GM18861 (cell line): ENCODE measurements at regions not wholly inside any gene's neighbourhood (a gene's known extent, or its start where the extent isn't known, plus 50 kb on each side); places are given as distances from the start of the nearest gene placed in this dataset.

ENCODE experiments used
- ATAC-seq: cut with Tn5 transposase; IDR thresholded peaks from one replicate; pipeline ENCODE4 v1.9.1; 2021; ENCODE audit not compliant: unreplicated experiment

GRCh38 chrX:33465137-33465536 is 253.8 kb upstream of the DMD start:
- no peak for ATAC-seq

GRCh38 chrX:33457102-33457501 is 245.8 kb upstream of the DMD start:
- ATAC-seq, result no peak

GRCh38 chrX:33447285-33447684 is 235.9 kb upstream of the DMD start:
- no peak for ATAC-seq

GRCh38 chrX:33434256-33435092 is 223.1 kb upstream of the DMD start:
- no peak for ATAC-seq

- ATAC-seq, result no peak
These were observed 205.0 kb upstream of the DMD start for GRCh38 chrX:33416273-33416805.

- no peak for ATAC-seq
These were observed 204.1 kb upstream of the DMD start for GRCh38 chrX:33415459-33415858.

- no peak for ATAC-seq
These were observed 174.2 kb upstream of the DMD start for GRCh38 chrX:33385546-33385945.

- no peak for ATAC-seq
These were observed 168.5 kb upstream of the DMD start for GRCh38 chrX:33379839-33380238.

GRCh38 chrX:33357606-33358005 is 146.3 kb upstream of the DMD start:
- no peak for ATAC-seq

GRCh38 chrX:33339219-33339618 is 127.9 kb upstream of the DMD start:
- ATAC-seq, result no peak

GRCh38 chrX:33336783-33337182 is 125.4 kb upstream of the DMD start:
- ATAC-seq, result peak; percentile 68

GRCh38 chrX:33333271-33333670 is 121.9 kb upstream of the DMD start:
- ATAC-seq, result no peak

- no peak for ATAC-seq
These were observed 119.4 kb upstream of the DMD start for GRCh38 chrX:33330798-33331197.

GRCh38 chrX:33324099-33324498 is 112.8 kb upstream of the DMD start:
- no peak for ATAC-seq

- no peak for ATAC-seq
These were observed 96.6 kb upstream of the DMD start for GRCh38 chrX:33307911-33308354.

- ATAC-seq, result no peak
These were observed 87.3 kb upstream of the DMD start for GRCh38 chrX:33298622-33299021.

- ATAC-seq, result no peak
These were observed 74.2 kb upstream of the DMD start for GRCh38 chrX:33285550-33285949.

- no peak for ATAC-seq
These were observed 65.7 kb upstream of the DMD start for GRCh38 chrX:33277046-33277445.

GRCh38 chrX:33273535-33273934 is 62.2 kb upstream of the DMD start:
- no peak for ATAC-seq

- no peak for ATAC-seq
These were observed 61.6 kb upstream of the DMD start for GRCh38 chrX:33272986-33273385.
